ENCODE measurements at regions not wholly inside any gene's neighbourhood (a gene's known extent, or its start where the extent isn't known, plus 50 kb on each side); places are given as distances from the start of the nearest gene placed in this dataset.

- TF ChIP-seq GATA2 (IDR thresholded peaks at IDR 0.05; ENCODE audit: low read depth, low read length) (no peak), GATA3 (IDR thresholded peaks at IDR 0.05; ENCODE audit: low read depth, low read length) (no peak)
Observed at GRCh38 chr7:156492170-156492569, 148.4 kb upstream of the RNF32 start.

Data from SH-SY5Y (cell line).